Gastrocnemius medialis (tissue), 4 donors: ENCODE measurements at regions not wholly inside any gene's neighbourhood (a gene's known extent, or its start where the extent isn't known, plus 50 kb on each side); places are given as distances from the start of the nearest gene placed in this dataset.
"Not testable (repeated sequence)": the region's sequence is repeated elsewhere in the genome, so short reads cannot be mapped to it uniquely, and the experiment has no call there.

Experiments
- ATAC-seq, 2 donors: fragments of 150-250 bp; one replicate each; pipeline ENCODE4 v1.9.1; 2016
- DNase-seq, 2 donors: peaks; one replicate each; pipeline ENCODE4 v3.0.0-alpha.2; 2019
- H3K27ac ChIP-seq, 4 donors: fragments of 200-600 bp; sonication (generic); 1 replicate in 1 of 4; 2 replicates in 3 of 4; pipeline ENCODE4 v1.5.1; 2016 to 2018; ENCODE audit warnings: mild to moderate bottlenecking in 2 of 4, moderate library complexity in 1 of 4
- H3K27me3 ChIP-seq, 3 donors: fragments of 200-600 bp; sonication (generic) in 2 of 3; 1 replicate in 1 of 3; 2 replicates in 2 of 3; pipeline versions ENCODE4 v1.5.1 to v1.6.0; 2016 to 2019; ENCODE audit warnings: mild to moderate bottlenecking in 1 of 3, moderate library complexity in 1 of 3
- H3K36me3 ChIP-seq, 2 donors: fragments of 200-600 bp; sonication (generic) in 1 of 2; one replicate each; pipeline ENCODE4 v1.5.1; 2017 to 2018
- H3K4me1 ChIP-seq, 2 donors: fragments of 200-600 bp; sonication (generic) in 1 of 2; one replicate each; pipeline ENCODE4 v1.5.1; 2016 to 2017; ENCODE audit warnings: mild to moderate bottlenecking in 2 of 2
- H3K4me3 ChIP-seq, 4 donors: fragments of 200-600 bp; sonication (generic) in 3 of 4; 1 replicate in 1 of 4; 2 replicates in 3 of 4; pipeline ENCODE4 v1.5.1; 2016 to 2019; ENCODE audit warnings: mild to moderate bottlenecking in 2 of 4
- H3K9me3 ChIP-seq, 3 donors: fragments of 200-600 bp; sonication (generic) in 2 of 3; 1 replicate in 1 of 3; 2 replicates in 2 of 3; pipeline ENCODE4 v1.5.1; 2016 to 2019
- CTCF ChIP-seq, 5 experiments: fragments of 450-650 bp in 3 of 5; fragments of 200-600 bp in 2 of 5; sonication (generic) in 2 of 5; IDR thresholded peaks in 4 of 5; conservative IDR thresholded peaks in 1 of 5; 1 replicate in 4 of 5; 2 replicates in 1 of 5; pipeline ENCODE4 v1.5.1; 2016 to 2019; ENCODE audit warnings: antibody characterized with exemption in 5 of 5, mild to moderate bottlenecking in 3 of 5, moderate library complexity in 3 of 5
- POLR2A ChIP-seq, 2 donors: fragments of 450-650 bp; IDR thresholded peaks; one replicate each; pipeline ENCODE4 v1.6.1; 2017; ENCODE audit warnings: antibody characterized with exemption in 2 of 2, mild to moderate bottlenecking in 2 of 2, moderate library complexity in 2 of 2
- in situ Hi-C, 4 donors: fragments of 200-750 bp; cut with MboI; loops; one replicate each; pipeline versions ENCODE4 v1.15.0 to v1.8.0; 2017; ENCODE audit warnings: low sequenced_read_pairs in 4 of 4
- intact Hi-C: fragments of 100-400 bp; cut with DNase I; formaldehyde crosslinking; loops from one replicate; pipeline ENCODE4 v1.15.1; 2023; ENCODE audit warnings: low total_unique reads

GRCh38 chr16:64083428-64084129, 1038.3 kb downstream of the CDH11 start:
- Histone ChIP-seq H3K27me3 (no peaks in the 10 kb centered on the region), H3K4me1 (no peaks in the 10 kb centered on the region), H3K9me3 (no peaks in the 10 kb centered on the region), H3K36me3 (no peaks in the 10 kb centered on the region), H3K4me3 (no peak overlapping the region), H3K27ac (no peak overlapping the region)
- no peak for ATAC-seq
- DNase-seq = no peak
- intact Hi-C loops (no loop called here), in situ Hi-C loops (loop anchor here in 1 of 4 donors (25.0 kb wide), 1 partner anchor 1029 kb away; the partner anchor contains the start of gene CDH11)
- TF ChIP-seq CTCF (IDR thresholded peaks at IDR 0.05 in 4 of 5, conservative IDR thresholded peaks at IDR 0.05 in 1 of 5) (no peak), POLR2A (IDR thresholded peaks at IDR 0.05) (no peak)

- in situ Hi-C loops (loop anchor here in 1 of 4 donors (25.0 kb wide), 1 partner anchor 1035 kb away; the partner anchor contains the start of gene CDH11), intact Hi-C loops (no loop called here)
- H3K9me3 ChIP-seq = no peaks in the 10 kb centered on the region
- no peaks in the 10 kb centered on the region for H3K36me3 ChIP-seq
- H3K4me3 ChIP-seq = no peak overlapping the region
- no peaks in the 10 kb centered on the region for H3K27me3 ChIP-seq
- no peak overlapping the region for H3K27ac ChIP-seq
- TF ChIP-seq CTCF (IDR thresholded peaks at IDR 0.05 in 4 of 5, conservative IDR thresholded peaks at IDR 0.05 in 1 of 5) (no peak), POLR2A (IDR thresholded peaks at IDR 0.05) (no peak)
- no peaks in the 10 kb centered on the region for H3K4me1 ChIP-seq
- ATAC-seq = no peak
- DNase-seq = no peak
Observed at GRCh38 chr16:64077242-64077641, 1044.6 kb downstream of the CDH11 start.

GRCh38 chr16:64074706-64075105, 1047.2 kb downstream of the CDH11 start:
- TF ChIP-seq POLR2A (IDR thresholded peaks at IDR 0.05) (no peak), CTCF (IDR thresholded peaks at IDR 0.05 in 4 of 5, conservative IDR thresholded peaks at IDR 0.05 in 1 of 5) (no peak)
- Histone ChIP-seq H3K9me3 (no peaks in the 10 kb centered on the region), H3K36me3 (no peaks in the 10 kb centered on the region), H3K4me1 (no peaks in the 10 kb centered on the region), H3K27ac (no peak overlapping the region), H3K4me3 (no peak overlapping the region), H3K27me3 (no peaks in the 10 kb centered on the region)
- ATAC-seq (no peak), DNase-seq (no peak)
- in situ Hi-C loops (loop anchor here in 2 of 4 donors (25.0 kb wide), 2 partner anchors 112 to 1038 kb away; partner anchors contain the start of gene CDH11 (in 1 of the 2)), intact Hi-C loops (no loop called here)

GRCh38 chr16:64072131-64072730, 1049.6 kb downstream of the CDH11 start:
- H3K27ac ChIP-seq, H3K9me3 ChIP-seq, H3K4me1 ChIP-seq, ATAC-seq, intact Hi-C loops, H3K27me3 ChIP-seq, H3K4me3 ChIP-seq, H3K36me3 ChIP-seq, DNase-seq: not testable (repeated sequence)
- in situ Hi-C loops = loop anchor here in 1 of 4 donors (25.0 kb wide), 1 partner anchor 110 kb away; no protein-coding TSS in a partner anchor

- no peaks in the 10 kb centered on the region for H3K27me3 ChIP-seq
- no peak overlapping the region for H3K27ac ChIP-seq
- TF ChIP-seq POLR2A (IDR thresholded peaks at IDR 0.05) (no peak), CTCF (IDR thresholded peaks at IDR 0.05 in 4 of 5, conservative IDR thresholded peaks at IDR 0.05 in 1 of 5) (no peak)
- H3K4me3 ChIP-seq = no peak overlapping the region
- no peaks in the 10 kb centered on the region for H3K9me3 ChIP-seq
- ATAC-seq = no peak
- H3K36me3 ChIP-seq = no peaks in the 10 kb centered on the region
- no peaks in the 10 kb centered on the region for H3K4me1 ChIP-seq
- in situ Hi-C loops = loop anchor here in 1 of 4 donors (25.0 kb wide), 1 partner anchor 103 kb away; no protein-coding TSS in a partner anchor
- DNase-seq = no peak
- intact Hi-C loops = no loop called here
Observed at GRCh38 chr16:64065523-64065922, 1056.3 kb downstream of the CDH11 start.
